Heart left ventricle (tissue), 13 donors: ENCODE measurements at regions not wholly inside any gene's neighbourhood (a gene's known extent, or its start where the extent isn't known, plus 50 kb on each side); places are given as distances from the start of the nearest gene placed in this dataset.

Source experiments
- CTCF ChIP-seq, 12 donors: fragments of 200-600 bp; sonication (generic) in 4 of 12; IDR thresholded peaks; one replicate each; pipeline versions ENCODE4 v1.5.0 to v1.8.0; 2018 to 2022; ENCODE audit warnings: antibody characterized with exemption in 12 of 12, mild to moderate bottlenecking in 5 of 12
- POLR2A ChIP-seq, 2 donors: fragments of 450-650 bp; IDR thresholded peaks; one replicate each; pipeline ENCODE4 v1.6.1; 2017; ENCODE audit warnings: antibody characterized with exemption in 2 of 2, mild to moderate bottlenecking in 2 of 2, moderate library complexity in 2 of 2
- donor health status: ischemic (EF 13 %, LVEDD 7.1; RV severe dilation, severe dysfunction).
- donor health status: DM: no; HTN: yes; CAD: no.
- donor health status: DM: no; HTN: no; CAD: no.
- donor health status: ischemic (EF 25% LVEDD 6.9; RV normal size, moderate dysfunction).
- donor health status: ischemic (EF 25% LVEDD 5.7; RV mildly dilated, moderate dysfunction).
- donor health status: ischemic (EF 35%, LVEDD 5.7; RV mildly dilated, moderate dysfunction).
- donor health status: nonischemic (EF 11% LVEDD 7.7; RV severe dilation, severe dysfunction).
- donor health status: DM: yes; HTN: yes; CAD: no.
- donor health status: PGD.
- donor health status: ischemic (EF 29% LVEDD 5.4; RV normal size, mild dysfunction).
- donor health status: nonischemic (EF 23%, LVEDD 6.1; RV moderate dilation, normal function).

GRCh38 chr21:29246614-29247013 is 52.1 kb upstream of the BACH1 start:
- TF ChIP-seq CTCF (IDR thresholded peaks at IDR 0.05) = no peak
- TF ChIP-seq POLR2A (IDR thresholded peaks at IDR 0.05) = no peak
